DMS153 treated with DMSO at 0.1 percent for 48 hours (cell line): ENCODE measurements at regions not wholly inside any gene's neighbourhood (a gene's known extent, or its start where the extent isn't known, plus 50 kb on each side); places are given as distances from the start of the nearest gene placed in this dataset.

Experiments used
- DNase-seq: peaks from one replicate; lab custom pipeline; 2025; ENCODE audit not compliant: unreplicated experiment; lab: John Stamatoyannopoulos, UW

DNA sequence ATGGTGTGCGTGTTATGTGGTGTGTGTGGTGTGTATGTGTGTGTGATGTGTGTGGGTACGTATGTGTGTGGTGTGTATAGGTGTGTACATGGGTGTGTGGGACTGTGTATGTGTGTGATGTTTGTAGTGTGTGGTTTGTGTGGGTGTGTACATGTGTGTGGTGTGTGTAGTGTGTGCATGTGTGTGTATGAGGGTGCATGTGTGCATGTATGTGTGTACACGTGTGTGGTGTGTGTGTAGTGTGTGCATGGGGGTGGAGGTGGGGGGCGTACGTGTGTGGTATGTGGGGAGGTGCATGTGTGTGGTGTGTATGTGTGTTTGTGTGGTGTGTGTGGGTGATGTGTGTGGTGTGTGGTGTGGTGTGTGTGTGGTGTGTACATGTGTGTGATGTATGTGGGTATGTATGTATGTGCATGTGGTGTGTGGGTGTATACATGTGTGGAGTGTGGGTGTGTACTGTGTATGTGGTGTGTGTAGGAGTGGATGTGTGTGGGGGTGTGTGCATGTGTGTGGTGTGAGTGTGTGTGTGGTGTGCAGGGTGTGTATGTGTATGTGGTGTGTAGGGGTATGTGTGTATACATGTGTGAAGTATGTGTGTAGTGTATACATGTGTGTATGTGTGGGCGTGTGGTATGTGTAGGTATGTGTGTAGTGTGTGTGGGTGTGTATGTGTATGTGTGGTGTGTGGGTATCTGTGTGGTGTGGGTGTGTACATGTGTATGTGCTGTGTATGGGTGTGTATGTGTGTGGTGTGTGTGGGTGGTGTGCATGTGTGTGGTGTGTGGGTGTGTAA lies 119.8 kb upstream of the GSC start:
- no peak for DNase-seq

DNA sequence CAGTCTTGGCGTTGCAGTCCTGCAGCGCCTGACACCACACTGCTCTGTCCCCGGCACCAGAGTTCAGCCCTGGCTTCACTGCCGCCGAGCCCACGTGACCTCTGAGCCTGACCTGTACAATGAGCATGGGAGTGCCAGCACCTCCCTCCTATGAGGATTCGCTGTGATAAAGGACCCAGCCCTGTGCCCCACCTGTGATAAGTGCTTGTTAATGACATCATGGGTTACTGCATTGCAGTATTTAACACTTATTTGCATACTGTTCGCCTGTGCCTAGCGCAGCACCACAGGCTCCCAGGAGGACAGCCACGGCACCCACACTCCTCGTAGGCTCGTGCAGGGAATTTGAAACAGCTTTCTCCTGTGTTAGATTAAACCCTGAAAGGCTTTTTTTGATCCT lies 118.2 kb upstream of the GSC start:
- no peak for DNase-seq

DNA sequence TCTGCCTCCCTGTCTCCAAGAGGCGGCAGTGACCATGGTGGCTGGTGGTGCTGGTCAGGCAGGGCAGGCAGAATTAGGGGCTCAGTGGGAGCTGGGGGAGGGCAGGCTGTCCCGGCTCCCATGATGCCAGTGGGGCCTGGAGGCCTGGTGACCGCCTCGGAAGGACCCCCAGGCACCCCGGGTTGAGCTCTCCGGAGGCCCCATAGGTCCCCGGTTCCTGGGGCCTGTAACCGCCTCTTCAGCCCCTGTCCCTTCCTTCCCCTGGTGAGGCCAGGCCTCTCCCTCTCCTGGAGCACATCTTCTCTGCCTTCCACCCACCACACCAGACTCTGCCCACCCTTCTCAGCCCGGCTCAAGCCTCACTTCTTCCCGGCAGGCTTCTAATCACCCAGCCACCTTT lies 117.7 kb upstream of the GSC start:
- DNase-seq = no peak

- no peak for DNase-seq
Measured at GRCh38 chr14:94886931-94887330, 117.0 kb upstream of the GSC start.

GRCh38 chr14:94885481-94886155 lies 115.7 kb upstream of the GSC start:
- no peak for DNase-seq

DNA sequence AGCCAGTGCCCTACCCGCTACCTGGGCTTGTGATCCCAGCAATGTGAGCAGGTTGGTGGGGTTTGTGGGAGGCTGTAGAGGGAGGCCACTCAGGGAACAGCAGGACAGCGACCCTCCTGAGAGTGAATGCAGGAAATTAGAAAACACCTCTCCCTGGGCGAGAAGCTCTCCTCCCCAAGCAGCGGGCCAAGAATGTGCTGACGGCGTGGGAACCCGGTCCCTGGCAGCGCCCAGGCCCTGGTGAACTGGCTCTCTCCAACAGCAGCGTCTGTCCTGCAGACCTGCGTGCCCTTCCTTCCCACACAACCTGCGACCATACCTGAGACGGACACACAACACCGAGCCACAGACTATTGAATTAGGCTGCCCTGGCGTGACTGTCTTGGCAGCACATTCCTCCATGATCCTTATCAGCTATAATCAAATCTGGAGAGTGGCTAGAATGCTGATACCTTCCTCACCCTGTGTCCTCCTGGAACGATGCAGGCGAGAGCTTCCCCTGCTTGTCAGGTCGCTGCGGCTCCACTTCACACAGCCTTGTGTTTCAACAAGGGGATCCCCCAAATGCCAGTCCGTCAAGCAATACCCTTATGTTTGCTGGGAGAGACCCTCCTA lies 114.8 kb upstream of the GSC start:
- no peak for DNase-seq

GRCh38 chr14:94882401-94882800 lies 112.5 kb upstream of the GSC start:
- DNase-seq = no peak

- no peak for DNase-seq
Measured at GRCh38 chr14:94880876-94881275, 111.0 kb upstream of the GSC start.

GRCh38 chr14:94880106-94880505 lies 110.2 kb upstream of the GSC start:
- DNase-seq = no peak

DNA sequence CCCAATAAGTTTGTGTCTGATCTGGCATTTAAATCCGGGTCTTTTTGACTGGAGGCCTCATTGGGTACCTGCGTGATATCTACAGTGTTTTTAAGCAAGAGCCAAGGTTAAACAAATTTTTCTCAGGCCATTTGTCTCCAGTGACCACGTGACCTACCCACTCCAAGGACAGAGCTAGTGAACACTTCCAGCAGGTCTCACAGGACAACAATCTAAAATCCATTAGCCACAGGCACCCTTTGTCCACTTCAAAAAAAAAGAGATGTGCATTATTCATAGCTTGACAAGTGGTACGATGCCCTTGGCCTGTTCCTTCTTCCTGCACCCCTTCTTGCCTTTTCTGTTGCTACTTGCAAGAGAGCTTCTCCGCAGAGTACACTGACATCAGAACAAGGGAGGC lies 109.6 kb upstream of the GSC start:
- no peak for DNase-seq

DNA sequence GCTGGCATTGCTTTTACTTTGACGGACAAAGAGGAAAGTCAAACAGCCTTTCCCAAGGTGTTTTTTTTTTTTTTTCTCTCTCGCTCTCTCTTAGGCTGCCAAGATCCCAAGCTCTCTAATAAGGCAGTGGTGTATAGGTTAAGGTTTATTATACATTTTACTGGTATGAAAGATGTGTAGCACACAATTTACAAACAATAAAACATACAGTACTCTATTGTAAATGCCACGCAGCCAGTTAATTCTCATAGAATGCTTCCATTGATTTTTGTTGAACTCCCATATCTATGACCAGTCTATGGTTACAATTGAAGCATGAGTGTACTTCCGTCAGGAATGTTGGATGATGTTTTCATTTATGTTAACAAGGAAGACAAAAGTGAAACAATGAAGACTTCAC lies 106.4 kb upstream of the GSC start:
- DNase-seq = no peak

GRCh38 chr14:94875256-94875655 lies 105.3 kb upstream of the GSC start:
- DNase-seq = no peak

DNA sequence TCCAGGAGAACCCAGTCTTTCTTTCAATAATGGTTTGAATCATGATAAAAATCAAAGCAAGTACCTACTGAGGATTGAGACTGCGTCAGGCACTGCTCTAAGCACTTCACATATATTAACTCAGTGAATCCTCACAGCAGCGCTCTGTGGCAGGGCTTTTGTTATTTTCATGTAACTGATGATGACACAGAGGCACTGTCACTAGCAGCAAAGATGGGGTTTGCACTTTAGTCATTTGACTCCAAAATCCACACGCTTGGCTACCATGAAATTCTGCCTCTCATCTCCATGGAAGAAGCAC lies 98.8 kb upstream of the GSC start:
- DNase-seq = no peak

DNA sequence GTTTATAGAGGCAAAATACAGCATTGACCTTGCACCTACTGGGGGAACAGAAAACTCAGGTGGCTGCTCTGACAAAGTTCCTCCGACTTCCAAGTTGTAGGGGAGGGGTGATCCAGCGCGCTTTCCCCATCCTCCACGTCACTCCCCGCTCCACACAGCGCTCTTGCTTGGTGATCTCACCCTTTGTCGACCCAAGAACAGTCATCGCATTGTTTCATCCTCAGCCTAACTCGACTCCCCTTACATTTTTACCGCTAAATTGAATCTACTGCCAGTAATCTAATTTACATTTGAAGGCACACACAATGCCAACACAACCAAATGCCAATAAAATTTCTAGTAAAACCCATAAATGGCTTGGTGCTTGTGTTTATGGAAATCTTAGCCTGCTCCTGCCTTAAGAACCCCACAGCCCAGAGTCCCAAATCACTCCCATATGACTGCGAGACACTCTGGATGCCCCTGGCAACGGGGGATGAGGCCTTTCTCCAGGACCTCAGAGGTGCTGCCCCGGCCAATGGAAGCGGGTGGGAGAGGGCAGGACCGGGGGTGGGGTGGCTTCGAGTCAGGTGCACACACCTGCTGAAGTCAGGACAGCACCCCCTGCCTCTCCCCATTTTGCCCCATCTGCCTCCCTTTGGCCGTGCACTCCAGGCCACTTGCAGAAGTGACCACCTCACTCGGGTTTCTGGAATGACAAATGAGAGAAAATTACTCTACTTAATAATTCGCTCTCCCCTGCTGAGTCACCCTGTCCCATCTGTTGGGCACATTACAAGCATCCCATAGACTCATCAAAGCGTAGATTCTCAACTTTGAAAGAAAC lies 98.2 kb upstream of the GSC start:
- no peak for DNase-seq

DNA sequence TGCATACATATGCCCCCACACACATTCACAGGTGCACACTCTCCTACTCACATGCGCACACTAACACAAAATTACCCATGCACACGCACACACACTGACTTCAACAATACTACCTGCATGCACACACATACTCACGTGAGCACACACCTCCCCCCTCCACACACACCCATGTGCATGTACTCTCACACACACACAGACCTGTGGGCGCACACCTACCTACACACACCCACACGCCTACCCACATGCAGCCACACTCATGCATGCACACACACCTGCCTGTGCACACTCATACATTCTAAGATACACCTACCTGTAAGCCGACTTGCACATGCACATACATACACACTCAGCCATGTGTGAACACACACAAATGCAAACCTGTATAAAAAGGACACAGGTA lies 97.3 kb upstream of the GSC start:
- no peak for DNase-seq

- no peak for DNase-seq
Measured at GRCh38 chr14:94864387-94865195, 94.7 kb upstream of the GSC start.

DNA sequence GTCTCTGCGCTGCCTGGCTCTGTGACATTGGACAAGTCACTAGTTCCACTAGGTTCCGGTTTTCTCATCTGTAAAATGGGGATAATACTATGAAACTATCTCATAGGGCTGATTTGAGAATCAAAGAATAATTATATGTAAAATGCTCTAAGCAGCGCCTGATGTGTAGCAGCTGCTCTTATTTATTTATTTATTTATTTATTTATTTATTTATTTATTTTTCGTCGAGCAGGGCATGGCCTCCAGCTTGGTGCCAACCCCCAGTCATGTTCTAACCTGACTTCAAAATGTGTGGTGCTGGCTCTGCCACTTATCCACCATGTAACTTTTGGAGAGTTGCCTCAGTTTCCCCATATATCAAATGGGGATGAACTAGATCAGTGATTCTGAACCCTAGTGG lies 93.5 kb upstream of the GSC start:
- DNase-seq = no peak

- DNase-seq = no peak
Measured at GRCh38 chr14:94857950-94858349, 88.0 kb upstream of the GSC start.

GRCh38 chr14:94853920-94854319 lies 84.0 kb upstream of the GSC start:
- DNase-seq = no peak

DNA sequence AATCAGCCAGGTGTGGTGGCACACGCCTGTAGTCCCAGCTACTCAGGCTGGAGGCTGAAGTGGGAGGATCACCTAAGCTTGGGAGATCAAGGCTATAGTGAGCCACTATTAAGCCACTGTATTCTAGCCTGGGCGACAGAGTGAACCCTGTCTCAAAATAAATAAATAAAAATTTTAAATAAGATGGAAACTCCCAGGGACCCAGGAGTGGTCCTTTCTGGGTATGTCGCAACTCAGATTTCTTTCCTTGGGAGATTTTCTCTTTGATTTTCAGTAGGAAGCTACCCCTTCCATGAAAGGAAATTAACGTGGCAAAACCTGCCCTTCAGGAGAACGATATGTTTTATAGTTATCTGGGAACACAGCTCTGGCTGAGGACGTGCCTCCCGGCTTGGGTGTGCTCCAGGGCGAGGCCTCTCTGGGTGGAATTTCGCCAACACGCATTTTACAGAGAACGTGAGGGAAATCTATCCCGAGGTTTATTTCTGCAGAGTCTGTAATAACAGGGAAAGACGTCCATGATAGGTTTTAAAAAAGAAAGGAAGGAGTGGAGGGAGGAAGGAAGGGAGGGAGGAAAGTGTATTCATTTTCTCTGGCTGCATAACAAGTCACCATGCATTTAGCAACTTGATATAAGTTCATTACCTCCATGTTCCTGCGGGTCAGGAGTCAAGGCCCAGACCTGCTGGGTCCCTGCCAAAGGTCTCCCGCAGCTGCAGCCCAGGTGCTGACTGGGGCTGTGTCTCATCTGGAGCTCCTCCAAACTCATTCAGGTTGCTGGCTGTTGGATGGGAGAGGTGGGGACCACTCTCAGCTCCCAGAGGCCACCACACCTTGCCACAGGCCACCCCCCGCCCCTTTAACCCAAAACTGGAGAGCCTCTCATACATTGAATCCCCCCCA lies 80.6 kb upstream of the GSC start:
- DNase-seq = no peak
